ENCODE measurements at regions not wholly inside any gene's neighbourhood (a gene's known extent, or its start where the extent isn't known, plus 50 kb on each side); places are given as distances from the start of the nearest gene placed in this dataset.

DNA sequence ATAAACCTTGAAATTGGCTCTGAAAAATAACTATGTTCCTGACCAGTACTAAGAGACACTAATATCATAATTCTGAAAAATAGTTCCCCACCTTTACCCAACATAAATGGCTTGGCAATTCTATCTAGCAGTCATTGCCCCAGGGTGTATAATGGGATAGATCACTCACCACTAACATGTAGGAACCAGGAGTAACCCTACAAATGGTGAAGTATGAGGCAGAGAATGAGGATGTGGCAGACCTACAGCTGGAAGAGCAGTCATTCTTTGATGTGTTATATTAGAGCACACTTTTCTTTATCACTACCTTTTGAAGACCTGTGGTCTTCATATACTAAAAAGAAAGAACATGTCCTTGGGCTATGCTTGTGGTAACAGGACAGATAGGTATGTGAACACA is 136.5 kb upstream of the SYNDIG1 start:
- no peak for DNase-seq

DNA sequence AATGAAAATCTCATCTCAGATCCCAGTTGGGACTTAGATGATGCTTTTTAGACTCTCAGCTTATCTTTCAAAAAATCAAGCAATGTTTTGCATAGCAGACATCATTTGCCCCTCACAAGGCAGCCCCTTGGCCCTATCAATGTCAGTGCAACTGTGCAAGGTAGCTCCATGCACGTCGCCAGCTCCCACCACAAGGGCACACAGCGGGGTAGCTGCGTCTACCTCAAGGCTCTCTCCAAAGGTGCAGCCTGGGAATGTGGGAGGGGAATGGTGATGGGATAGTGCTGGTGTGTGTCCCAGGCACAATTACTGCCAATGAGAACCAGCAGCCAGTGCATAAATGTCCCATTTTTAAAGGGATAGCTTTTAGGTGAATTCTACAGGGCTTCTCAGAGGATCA is 137.5 kb upstream of the SYNDIG1 start:
- DNase-seq = no peak

DNA sequence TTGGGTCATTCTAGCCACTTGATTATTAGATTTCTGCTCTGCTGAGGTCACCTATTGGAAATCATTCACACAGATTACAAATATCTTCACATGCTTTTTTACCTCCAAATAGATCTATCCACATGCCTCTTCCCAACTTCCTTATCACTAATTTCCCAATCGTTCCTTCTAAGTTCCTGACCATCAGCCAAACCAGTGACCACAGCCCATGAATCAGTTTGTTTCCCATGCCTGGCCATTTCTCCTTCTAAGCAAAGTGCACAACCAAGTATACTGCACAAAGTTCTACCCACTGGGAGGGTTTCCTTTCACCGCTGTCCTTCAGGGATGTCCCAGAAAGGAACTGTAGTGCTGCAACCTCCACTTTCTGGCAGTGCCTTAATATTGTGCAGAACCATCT is 140.5 kb upstream of the SYNDIG1 start:
- DNase-seq = no peak

DNA sequence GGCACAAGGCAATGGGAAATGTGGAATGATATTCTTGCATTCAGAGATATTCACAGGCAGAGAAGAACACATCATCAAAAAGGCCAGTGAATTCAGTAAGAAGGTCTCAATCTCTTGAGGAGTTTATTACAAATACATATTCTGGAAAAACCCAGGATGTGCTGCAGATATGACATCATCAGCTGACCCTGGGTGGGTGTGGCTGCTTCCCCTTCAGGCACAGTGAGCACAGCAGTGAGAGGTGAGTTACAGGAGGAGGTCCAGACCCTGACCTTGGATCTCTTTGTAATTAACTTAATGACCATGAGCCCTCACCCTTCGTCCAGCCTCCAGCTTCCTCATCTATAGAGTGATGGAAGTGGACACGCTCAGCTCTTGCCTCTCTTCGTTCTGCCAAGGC is 147.5 kb upstream of the SYNDIG1 start:
- no peak for DNase-seq

DNA sequence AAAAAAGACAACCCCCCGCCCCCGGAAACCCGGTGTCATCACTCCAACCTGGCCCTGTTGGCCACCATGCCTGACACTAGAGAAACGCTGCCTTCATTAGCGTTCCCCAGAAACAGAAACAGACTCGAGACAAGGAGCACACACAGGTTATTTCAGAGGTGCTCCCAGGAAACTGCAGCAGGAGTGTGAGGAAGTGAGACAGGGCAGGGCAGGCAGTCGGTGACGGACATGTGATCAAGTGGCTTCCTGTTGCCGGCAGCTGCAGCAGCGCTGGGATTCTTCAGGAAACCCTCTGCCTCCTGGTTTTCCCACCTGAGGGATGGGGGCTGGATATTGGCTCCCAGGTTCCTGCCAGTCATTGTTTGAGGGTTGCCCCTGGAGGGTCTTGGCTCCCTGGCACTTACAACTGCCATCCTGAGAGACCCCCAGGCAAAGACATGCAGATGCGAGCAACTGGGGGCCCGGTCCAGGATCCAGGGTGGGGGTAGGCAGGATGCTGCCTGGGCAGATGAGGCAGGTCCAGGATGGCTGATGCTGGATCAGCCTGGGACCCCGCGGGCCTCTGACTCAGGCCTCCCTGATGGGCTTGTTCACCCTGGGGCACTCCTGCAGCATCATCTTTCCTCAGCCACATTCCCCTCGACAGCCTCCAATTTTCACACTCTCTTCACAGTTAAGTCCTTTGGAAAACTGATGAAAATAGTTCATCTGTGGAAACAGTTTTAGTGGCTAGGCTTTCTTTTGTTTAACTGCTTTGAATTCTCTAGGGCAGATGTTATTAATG is 150.7 kb upstream of the SYNDIG1 start:
- DNase-seq = no peak

DNA sequence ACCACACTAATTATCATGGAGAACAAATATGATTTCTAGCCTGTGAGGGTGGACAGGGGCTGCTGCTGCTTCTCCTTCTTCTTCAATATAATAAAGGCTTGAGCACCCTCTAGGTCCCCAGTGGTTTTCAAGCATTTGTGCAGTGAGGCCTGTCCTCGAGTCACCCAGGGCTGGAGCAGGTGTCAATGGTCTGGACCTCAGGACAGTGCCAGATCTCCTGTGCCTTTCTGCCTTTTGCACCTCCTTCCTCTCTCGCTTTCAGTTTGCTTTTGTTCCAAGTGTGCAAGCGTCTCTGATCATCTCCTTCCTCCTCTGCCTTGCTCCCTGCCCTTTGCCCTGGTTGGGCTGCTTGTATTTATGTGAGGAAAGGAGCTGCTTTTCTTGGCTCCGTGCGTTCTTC is 152.2 kb upstream of the SYNDIG1 start:
- no peak for DNase-seq

DNA sequence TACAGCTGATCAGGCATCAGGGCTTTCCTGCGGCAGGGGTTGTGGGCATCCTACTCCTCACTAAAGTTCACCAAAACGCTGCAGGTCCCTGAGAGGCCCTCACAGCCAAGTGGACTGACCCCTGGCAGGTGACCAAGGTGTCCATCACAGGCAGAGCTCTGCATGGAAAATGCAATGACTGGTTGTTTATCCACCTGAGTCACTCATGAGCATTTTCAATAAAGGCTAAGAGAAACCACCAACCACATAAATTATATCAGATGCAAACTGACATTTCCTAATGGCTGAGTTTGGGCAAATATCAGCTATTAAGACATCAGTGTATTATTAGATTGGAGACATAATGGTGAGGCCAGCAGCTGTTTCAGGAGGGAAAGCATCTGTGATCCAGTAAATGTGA is 152.7 kb upstream of the SYNDIG1 start:
- DNase-seq = no peak

DNA sequence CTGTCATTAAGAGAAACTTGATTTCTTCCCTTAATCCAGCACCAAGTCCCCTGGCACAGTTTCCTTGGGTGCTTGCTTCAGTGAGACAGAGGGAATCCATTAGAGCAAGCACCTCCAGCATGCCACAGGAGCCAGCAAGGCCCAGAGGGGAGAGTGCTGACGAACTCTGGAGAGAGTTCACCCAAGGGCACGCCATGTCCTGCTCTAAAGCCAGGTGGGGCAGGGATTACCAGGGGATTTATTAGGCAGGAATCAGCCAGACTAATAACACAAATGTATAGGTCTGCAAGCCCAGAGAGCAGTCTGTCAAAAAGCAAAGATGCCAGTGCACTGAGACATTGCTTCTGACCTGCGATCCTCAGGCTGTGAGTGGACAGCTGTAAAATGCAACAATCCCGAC is 155.4 kb upstream of the SYNDIG1 start:
- no peak for DNase-seq

DNA sequence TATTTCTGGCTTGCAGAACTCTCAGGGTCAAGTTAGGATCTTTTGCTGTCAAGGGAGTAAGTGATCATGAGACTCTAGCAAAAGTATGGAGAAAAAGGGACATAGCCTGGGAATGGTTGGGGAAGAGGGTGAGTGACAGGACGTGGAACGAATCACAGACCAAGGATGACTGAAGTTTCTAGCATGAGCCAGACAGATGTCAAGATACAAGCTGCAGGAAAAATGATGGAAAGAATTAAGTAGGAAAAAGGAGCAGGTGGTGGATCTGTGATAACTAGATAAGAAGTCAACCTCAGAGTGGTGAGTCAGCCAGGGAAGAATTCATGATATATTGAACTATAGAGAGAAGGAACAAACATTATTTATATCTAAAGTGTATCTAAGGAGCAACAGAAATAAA is 159.8 kb upstream of the SYNDIG1 start:
- DNase-seq = no peak

DNA sequence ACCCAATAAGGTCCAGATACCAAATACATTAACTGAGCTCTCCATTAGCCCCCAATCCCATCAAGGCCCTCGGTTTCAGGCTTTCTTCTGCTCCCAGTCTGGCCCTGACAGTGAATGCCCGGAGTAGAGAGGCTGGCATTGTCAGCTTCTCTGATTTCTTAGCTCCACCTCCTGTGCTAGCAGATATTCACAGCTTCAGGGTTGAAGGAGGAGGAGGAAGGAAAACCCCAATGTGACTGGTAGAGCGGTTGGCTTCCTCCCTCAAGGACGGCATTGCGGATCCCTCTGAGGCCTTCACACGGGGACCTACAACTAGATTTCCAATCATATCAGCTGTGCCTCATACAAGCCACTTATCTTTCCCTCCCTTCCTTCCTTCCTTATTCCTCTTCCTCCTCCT is 164.1 kb upstream of the SYNDIG1 start:
- no peak for DNase-seq

DNA sequence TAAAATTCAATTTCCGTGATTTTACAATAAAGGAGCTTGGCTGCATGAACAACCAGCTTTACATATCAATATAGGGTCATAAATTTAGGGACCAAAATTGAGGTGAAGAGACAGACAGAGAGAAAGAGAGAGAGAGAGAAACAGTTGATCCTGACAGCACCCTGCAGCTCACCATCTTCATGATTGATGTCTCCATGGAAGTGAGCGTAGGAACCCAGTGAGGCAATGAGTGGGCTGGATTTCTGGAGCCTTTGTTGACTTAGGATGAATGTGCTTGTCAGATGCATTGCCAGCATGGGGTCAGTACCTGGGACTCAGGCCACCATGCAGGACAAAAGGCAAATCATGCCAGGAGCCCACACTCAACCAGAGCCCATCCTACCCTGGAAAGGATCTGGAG is 165.1 kb upstream of the SYNDIG1 start:
- DNase-seq = no peak

DNA sequence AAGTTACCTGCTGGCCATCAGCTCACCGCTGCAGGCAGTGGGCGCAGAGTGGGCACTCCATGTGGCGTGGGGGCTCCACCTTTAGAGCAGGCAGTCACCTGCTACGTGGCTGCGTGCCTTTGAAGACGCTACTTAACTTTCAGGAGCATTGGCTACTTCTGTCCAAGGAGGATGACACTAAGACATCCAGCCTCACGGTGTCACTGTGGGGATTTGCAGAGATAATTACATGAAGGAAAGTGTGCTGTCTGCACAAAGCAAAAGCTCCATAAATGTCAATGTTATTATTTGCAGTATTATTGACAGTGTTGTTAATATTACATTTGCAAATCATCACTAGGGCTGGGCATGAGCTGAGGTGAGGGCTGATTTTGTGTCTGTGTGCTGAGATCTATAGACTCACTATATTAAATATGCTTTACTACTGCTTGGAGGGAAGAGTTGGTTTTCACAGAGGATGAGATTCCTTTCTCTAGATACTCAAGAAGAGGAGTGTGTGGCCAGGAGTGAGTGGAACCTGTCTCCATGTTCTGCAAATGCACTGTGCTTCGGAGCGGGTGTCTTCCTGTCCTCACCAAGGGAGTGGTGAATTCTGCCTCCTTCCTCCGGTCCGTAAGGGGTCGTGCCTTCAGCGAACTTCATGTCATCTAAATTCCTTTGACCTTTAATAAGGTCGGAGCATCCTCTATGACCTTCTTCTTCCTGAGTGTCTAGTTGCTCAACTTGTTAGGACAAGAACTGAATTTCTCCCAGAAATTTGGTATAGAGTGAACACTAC is 165.8 kb upstream of the SYNDIG1 start:
- DNase-seq = no peak

DNA sequence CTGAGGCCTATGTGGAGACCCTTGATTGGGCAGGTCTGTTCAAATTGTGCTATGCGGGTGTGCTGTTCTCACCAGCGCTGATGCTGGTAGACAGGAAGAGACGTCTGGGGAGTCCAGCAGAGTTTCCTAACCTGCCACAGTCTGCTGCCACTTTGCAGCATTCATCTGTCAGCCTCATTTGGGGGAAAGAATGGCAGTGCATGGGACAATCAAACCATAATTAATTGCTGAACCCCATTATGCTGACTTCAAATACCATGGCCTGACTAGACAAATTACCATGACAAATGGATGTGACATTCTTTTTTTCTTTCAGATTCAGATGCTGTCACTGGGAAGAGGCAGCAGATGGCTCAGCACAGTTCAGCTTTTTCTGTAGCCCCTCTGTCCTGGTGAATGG is 171.4 kb upstream of the SYNDIG1 start:
- DNase-seq = no peak

DNA sequence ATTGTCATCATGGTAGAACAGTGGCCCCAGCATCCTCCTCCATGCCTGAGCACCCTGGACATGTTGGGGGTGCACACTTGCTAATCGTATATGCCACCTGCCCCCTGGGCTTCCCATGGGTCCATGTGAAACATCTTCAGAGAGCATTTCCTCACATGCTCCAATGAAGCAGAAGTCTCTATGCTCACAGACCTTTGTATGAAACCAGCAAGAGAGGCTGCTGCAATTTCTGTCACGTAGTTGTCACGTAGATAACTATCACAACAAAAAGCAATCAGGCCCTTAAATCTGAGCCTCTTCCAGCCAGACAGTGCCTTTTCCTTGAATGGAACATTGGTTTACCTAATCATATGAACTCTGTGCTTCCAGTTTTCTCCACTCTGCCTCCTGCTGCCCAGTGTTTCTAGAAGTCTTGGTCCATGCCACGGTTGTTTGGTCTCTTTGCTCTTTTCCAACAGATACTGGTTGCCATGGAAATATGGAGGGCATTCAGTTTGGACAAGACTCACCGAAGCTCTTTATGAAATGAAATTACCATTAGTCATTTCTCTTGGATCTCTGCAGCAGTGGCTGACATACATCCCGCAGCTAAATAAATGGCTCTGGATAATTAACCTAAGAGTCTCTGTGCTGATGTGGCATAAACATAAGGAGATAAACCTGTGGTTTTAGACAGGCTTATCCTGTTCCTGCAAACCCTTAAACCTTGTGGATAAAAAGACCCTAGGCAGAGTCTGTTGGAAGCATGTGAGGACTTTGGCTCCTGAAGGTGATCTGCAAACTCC is 172.8 kb upstream of the SYNDIG1 start:
- DNase-seq = no peak

DNA sequence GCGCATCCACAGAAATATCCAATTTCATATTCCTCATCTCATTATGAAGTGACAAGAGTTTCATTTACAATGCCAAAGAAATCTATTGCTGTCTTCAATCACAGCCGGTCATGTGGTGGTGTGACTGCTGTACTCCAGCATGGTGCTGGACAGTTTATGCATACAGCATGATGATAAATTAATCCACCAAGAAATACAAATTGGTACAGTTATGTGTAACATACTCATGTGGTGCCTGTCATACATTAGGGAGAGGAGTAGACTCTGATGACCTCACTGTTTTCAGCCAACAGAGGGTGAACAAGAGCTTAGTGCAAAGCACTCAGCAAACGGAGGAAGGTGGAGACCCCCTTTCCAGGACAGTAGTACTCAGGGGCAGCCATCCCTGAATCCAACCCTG is 178.4 kb upstream of the SYNDIG1 start:
- no peak for DNase-seq

DNA sequence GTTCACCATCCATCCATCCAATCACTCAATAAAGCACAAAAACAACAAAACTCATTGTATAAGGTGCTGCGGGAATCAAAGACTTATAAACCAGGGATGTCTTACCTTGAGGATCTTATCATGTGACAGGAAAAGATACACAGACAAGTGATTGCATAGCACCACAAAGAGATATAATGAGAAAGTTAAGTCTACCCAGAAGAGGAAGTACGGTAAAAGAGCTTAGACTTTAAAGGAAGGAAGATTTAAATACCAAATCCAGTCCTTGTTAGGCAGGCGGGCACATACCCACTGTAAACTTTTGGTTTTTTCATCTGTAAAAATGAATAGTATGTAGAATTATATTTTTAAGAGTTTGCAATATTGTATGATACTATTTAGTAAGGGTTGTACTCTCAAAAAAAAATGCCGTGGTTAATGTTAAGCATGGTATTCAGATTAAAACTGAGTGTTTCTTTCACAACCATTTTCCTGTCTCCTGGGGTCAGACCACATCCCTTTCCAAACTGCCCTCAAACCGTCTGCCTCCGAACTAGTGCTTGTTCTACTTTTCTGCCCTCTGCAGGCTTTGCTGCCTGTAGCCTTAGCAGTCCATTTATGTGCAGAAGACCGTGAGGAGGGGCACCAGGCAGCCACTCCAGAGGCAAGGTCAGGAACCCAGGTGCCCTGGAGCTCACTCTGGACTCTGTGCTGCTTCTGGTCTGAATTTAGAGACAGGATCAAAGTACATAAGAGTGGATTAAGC is 179.5 kb upstream of the SYNDIG1 start:
- no peak for DNase-seq

DNA sequence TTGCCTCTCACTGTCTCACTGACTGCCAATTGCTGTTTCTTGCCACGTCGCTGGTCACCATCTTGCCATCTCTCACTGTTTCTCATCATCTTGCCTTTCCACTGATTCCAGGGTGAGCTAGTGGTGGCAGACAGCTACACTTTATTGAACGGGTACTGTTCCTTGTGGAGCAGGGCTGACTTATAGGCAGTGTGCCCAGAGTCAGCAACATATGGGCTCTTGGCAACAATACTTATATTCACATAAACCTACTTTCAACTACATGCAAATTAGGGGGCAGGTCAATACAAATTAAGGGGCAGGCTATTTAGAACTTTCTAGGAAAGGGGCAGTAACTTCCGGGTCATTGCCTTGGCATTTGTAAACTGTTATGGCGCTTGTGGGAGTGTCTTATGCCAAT is 186.2 kb upstream of the SYNDIG1 start:
- no peak for DNase-seq

DNA sequence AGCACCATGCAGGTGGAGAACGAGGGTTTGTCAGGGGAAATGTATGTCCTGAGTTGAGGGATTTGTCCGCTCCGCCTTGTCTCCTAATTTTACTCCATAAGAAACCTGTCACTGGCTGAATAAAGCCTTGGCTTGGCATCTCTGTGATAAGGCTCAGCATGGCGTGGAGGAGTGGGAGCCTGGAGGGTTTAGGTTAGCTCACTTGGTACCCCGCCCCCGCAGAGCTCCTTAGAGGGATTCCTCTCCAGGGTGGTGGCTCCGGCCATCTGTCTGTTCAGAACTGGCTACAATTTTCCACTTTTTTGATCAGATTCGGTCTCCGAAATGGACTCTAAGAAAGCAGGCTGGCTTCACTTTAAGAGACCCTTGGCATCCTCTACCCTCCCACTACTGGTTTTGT is 192.2 kb upstream of the SYNDIG1 start:
- DNase-seq = no peak

DNA sequence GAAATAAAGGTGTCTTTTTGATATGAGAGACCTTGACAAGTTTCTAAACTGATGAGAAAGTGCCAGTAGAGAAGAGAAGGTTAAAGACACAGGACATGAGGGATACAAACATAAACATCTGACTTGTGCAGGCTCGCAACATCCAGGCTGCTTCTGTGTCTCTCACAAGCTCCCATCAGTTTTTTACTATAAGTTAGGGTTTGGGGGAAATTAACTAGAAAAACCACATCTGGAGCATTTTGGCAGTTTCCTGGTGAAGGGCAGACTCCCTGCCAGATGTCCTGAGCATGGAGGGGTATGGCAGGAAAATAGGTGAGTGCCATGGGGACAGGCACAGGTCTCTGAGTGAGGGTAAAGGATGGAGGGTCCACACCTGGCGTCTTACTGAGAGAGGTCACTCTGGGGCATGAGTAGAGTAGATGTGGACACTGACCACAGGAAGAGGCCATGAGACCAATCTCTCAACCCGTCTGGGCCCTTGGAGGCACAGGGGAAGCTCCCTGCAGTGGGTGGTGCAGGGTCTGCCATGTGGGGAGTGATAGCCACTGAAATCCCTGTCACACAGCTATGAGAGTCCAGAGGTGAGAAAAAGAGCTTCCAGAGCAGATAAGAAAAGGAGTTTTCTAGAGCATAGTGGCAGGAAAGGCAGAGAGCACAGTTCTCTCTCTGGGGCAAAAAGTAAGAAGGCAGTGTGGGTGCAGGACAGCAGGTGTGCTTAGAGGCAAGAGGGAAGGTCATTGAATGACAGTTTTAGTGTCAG is 193.3 kb upstream of the SYNDIG1 start:
- no peak for DNase-seq

DNA sequence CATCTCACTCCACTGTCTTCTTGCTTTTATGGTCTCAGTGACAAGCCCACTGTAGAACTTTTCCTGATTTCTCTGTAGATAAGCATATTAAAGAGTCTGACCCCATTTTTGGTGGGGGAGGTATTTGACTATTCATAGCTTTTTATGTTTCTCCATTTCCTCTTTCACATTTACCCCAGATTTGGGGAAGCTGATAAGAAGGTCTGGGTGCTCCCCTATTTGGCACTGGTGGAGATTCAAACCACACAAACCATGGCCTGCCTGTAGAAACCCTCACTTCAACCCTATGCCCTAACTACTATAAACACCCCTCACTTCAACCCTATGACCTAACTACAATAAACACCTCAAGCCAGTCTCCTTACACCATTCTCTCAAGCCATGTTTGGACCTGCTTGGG is 196.2 kb upstream of the SYNDIG1 start:
- DNase-seq = no peak

DNA sequence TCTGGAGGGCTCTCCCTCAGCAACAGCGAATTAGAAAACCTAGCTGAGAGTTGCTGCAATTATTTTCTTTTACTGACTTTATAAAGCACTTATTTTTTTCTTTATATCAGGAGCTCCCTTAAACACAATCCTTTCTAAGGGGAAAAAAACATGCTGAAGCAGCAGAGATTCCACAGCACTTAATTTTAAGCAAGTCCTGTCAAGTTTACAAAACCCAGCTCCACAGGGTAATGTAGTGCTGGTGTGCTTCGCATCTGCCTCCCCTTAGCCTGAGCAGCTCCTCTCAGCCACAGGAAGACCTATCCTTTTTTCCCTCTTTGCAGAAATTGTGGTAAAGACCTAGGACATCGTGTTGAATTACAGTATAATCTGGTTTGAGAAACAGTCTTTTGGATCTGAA is 208.1 kb upstream of the SYNDIG1 start:
- no peak for DNase-seq

DNA sequence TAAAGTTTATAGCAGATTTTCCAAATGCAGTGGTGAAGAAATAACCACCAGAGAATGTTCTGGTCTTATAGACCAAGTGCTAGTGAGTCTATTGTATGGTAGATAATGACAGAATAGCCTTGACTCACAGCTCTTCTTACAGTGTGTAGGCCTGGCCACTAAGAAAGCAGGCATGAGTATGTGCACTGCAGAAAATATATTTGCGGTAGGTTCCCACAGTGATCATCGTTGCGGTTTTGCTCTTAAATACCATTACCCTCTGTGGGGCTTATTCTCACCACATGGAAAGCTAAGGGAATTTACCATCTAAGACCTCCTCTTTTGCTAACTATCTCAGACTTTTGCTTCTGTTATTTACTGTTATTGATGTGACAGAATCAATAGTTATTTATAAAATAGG is 212.3 kb upstream of the SYNDIG1 start:
- DNase-seq = no peak

Measured in NCI-H226 (cell line).